RKO (cell line): ENCODE measurements at regions not wholly inside any gene's neighbourhood (a gene's known extent, or its start where the extent isn't known, plus 50 kb on each side); places are given as distances from the start of the nearest gene placed in this dataset.
"Not testable (repeated sequence)": the region's sequence is repeated elsewhere in the genome, so short reads cannot be mapped to it uniquely, and the experiment has no call there.

Experiments
- DNase-seq: peaks from one replicate; pipeline ENCODE4 v3.0.0-alpha.2; 2016; ENCODE audit warnings: low spot score

GRCh38 chr6:170147832-170148708 lies 142.8 kb downstream of the DLL1 start:
- DNase-seq, result no peak

GRCh38 chr6:170147056-170147787 lies 143.7 kb downstream of the DLL1 start:
- DNase-seq, result no peak

DNA sequence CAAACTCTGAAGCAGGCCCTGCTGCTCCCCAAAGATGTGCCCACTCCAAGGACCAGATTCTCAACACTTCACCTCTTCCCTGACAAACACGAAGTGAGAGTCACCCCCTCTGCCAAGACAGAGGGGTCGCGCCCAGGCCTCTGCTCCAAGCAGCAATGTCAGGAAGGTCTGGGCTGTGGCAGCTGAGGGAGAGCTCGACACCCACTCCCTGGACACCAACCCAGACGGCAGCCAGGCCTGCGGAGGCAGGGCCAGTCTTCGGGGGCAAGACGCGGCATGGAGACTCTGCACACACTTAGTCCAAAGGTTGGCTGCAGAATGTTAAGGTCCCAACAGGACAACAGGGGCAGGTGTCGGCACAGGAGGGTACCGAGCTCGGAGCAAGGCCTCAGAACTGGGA lies 144.2 kb downstream of the DLL1 start:
- DNase-seq, result no peak

GRCh38 chr6:170146131-170146530 lies 144.7 kb downstream of the DLL1 start:
- not testable (repeated sequence) for DNase-seq

GRCh38 chr6:170145716-170146115 lies 145.2 kb downstream of the DLL1 start:
- not testable (repeated sequence) for DNase-seq

- DNase-seq, result no peak
Measured at GRCh38 chr6:170145272-170145592, 145.6 kb downstream of the DLL1 start.

GRCh38 chr6:170144571-170145271 lies 146.2 kb downstream of the DLL1 start:
- DNase-seq, result peak; percentile 50

- DNase-seq, result no peak
Measured at GRCh38 chr6:170143401-170144150, 147.3 kb downstream of the DLL1 start.

DNA sequence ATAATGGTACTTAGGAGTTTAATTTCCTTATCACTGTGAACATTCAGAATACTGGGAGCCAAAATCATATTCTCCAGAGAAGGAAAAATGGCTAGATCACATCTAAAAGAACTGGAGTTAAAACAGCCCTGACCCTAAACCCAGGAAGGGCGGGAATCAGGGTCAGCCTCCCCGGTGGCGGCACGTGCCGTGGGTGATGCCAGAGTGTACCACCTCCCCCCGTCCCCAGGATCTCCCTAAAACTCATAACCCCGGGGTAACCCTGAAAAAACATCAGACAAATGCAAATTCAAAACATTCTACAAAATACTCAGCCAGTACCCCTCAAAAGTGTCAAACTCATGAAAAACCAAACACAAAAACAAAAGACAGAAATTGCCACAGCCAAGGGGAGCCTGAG lies 148.3 kb downstream of the DLL1 start:
- DNase-seq, result no peak

DNA sequence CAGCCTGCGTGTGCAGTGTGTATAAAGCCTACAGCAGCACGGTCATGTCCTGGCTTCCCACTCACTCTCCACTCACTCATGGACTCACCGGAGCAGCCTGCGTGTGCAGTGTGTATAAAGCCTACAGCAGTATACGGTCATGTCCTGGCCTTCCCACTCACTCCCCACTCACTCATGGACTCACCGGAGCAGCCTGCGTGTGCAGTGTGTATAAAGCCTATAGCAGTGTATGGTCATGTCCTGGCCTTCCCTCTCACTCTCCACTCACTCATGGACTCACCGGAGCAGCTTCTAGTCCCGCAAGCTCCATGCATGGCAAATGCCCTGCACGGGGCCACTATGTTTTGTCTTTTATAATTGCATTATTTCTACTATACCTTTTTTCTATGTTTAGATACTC lies 149.8 kb downstream of the DLL1 start:
- DNase-seq, result not testable (repeated sequence)

GRCh38 chr6:170140129-170140528 lies 150.7 kb downstream of the DLL1 start:
- DNase-seq, result no peak

DNA sequence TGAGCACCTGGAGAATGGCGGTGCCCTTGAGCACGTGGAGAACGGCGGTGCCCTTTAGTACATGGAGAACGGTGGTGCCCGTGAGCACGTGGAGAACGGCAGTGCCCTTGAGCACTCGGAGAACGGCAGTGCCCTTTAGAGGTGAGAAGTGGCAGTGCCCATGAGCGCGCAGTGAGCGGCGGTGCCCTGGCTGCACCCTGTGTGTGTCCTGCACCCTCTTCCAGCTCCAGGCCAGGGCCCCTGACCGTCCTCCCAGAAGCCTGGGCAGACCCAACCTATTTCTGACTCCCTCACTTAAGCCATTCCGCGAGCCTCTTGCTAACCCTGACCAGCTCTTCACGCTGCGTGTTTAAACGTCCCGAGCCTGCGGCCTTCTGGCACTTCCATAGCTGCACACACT lies 151.3 kb downstream of the DLL1 start:
- DNase-seq, result no peak

GRCh38 chr6:170139046-170139445 lies 151.8 kb downstream of the DLL1 start:
- not testable (repeated sequence) for DNase-seq

- DNase-seq, result no peak
Measured at GRCh38 chr6:170137911-170138910, 152.7 kb downstream of the DLL1 start.

- DNase-seq, result no peak
Measured at GRCh38 chr6:170137176-170137891, 153.5 kb downstream of the DLL1 start.

DNA sequence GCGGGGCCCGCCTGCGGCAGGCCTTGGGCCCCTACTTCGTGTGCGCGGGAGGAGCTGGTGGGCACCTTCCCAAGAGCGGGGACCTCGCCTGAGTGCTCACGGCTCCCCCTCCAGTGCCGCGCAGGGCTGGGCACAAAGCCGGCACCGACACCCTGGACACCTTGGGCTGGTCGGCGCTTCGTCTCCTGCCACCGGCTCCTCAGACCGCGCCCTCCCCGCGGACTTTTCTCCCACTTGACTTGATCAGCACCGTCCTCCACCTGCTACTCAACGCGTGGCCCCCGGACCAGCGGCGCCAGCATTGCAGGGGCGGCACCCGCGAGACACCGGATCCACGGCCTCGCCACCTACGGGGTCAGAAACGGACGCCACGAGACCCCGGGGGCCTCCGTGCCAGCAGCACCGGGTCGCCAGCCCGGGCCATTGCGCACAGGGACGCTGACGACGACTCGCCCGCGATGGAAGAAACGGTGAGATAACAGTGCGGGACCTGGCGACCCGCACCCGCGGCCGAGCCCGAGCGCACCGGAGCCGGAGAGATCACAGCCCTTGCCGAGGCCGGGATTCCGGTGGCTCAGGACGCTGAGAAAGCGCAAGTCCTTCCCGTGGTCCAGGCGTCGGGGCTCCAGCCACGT lies 154.2 kb downstream of the DLL1 start:
- DNase-seq, result no peak

DNA sequence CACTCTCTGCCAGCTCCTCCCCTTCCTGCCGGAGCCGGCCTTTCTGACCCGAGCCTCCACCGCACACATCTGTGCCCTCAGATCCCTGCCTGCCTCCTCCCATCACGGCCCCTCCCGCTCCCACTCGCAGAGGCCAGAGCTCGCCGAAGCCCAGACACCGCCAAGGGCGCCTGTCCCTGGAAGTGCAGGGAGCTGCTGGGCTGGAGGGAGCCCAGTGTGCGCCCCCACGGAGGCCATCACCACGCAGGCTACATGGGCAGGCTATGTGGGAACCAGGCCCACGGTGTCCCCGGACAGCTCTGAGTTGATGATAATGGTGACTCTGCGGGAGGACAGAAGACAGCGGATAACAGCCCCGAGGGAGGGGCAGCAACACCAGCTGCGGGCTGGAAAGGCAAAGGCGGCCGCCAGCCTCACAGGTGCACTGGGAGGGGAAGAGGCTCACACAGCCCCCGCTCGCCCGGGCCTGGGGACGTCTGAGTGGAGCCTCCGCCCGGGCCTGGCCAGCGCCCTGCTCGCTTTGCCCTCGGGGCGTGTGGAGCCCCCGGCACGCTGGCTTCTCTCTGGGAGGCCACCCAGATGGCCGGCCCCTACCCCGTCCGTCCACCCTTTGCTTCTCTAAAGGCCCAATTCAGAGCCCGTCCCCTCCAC lies 154.9 kb downstream of the DLL1 start:
- DNase-seq, result no peak

- no peak for DNase-seq
Measured at GRCh38 chr6:170135461-170135820, 155.4 kb downstream of the DLL1 start.
